Activated naive CD4-positive, alpha-beta T cell treated with anti-CD3 and anti-CD28 coated beads for 36 hours (primary cell): ENCODE measurements at regions not wholly inside any gene's neighbourhood (a gene's known extent, or its start where the extent isn't known, plus 50 kb on each side); places are given as distances from the start of the nearest gene placed in this dataset.
"Not testable (repeated sequence)": the region's sequence is repeated elsewhere in the genome, so short reads cannot be mapped to it uniquely, and the experiment has no call there.

ENCODE experiments used
- CTCF ChIA-PET: fragments of 350-600 bp; sonication (Branson Sonifier 250); formaldehyde crosslinking; loops from one replicate; lab custom pipeline; 2021; ENCODE audit warnings: antibody characterized with exemption; lab: Charles Lee
- DNase-seq: peaks from one replicate; pipeline ENCODE4 v3.0.0-alpha.2; 2020
- H3K27ac Mint-ChIP-seq: one replicate; pipeline ENCODE4 v1.8.0; 2021; ENCODE audit warnings: mild to moderate bottlenecking, mixed read lengths
- H3K27me3 Mint-ChIP-seq: one replicate; pipeline ENCODE4 v1.8.0; 2021; ENCODE audit warnings: low read depth, mixed read lengths
- H3K36me3 Mint-ChIP-seq: one replicate; pipeline ENCODE4 v1.8.0; 2021; ENCODE audit warnings: low read depth, mixed read lengths
- H3K4me1 Mint-ChIP-seq: one replicate; pipeline ENCODE4 v1.8.0; 2021; ENCODE audit warnings: low read depth, mixed read lengths
- H3K4me3 Mint-ChIP-seq: one replicate; pipeline ENCODE4 v1.8.0; 2021; ENCODE audit warnings: mild to moderate bottlenecking, moderate library complexity, mixed read lengths
- H3K9me3 Mint-ChIP-seq: one replicate; pipeline ENCODE4 v1.8.0; 2021; ENCODE audit warnings: mixed read lengths
- intact Hi-C: fragments of 100-400 bp; cut with micrococcal nuclease; formaldehyde crosslinking; loops from one replicate; pipeline ENCODE4 v1.15.1; 2023

- H3K27ac Mint-ChIP-seq = no peak overlapping the region
- no peak overlapping the region for H3K4me3 Mint-ChIP-seq
- no peak for DNase-seq
- no peaks in the 10 kb centered on the region for H3K4me1 Mint-ChIP-seq
- peaks cover 5% of the 10 kb centered on the region for H3K9me3 Mint-ChIP-seq
- intact Hi-C loops = no loop called here
- no peaks in the 10 kb centered on the region for H3K36me3 Mint-ChIP-seq
- H3K27me3 Mint-ChIP-seq = peaks cover 9% of the 10 kb centered on the region
- CTCF ChIA-PET = interaction anchor here (1.2 kb wide), 1 partner anchor 574 kb away, joined by 3 read pairs; no protein-coding TSS in a partner anchor
Observed at GRCh38 chr4:54386693-54387092, 157.6 kb downstream of the PDGFRA start.

GRCh38 chr4:54390670-54391069 lies 161.6 kb downstream of the PDGFRA start:
- Mint-ChIP-seq H3K4me1 (no peaks in the 10 kb centered on the region), H3K27ac (no peak overlapping the region), H3K4me3 (no peak overlapping the region), H3K36me3 (no peaks in the 10 kb centered on the region), H3K9me3 (peaks cover 5% of the 10 kb centered on the region), H3K27me3 (peaks cover 9% of the 10 kb centered on the region)
- DNase-seq = no peak
- intact Hi-C loops = no loop called here
- CTCF ChIA-PET = no interaction called here

DNA sequence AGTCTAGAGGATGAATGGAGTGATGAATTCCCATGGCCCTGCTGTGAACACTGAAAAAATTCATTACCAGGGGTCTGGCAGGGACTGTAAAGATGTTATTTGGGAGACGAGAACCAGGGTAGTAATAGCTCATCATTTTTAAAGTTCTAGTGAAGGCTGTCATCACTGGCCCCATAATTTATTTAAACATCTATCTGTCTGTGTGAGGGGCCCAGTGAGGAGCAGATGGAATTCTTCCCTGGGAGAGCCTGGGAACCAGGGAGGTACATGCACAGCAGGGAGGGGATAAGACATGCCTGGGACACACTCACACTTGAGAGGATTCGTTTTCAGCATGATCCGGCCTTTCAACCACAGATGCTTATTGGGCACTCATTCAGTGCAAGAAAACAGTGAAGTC lies 162.0 kb downstream of the PDGFRA start:
- peaks cover 5% of the 10 kb centered on the region for H3K9me3 Mint-ChIP-seq
- intact Hi-C loops = no loop called here
- H3K27ac Mint-ChIP-seq = no peak overlapping the region
- H3K27me3 Mint-ChIP-seq = peaks cover 9% of the 10 kb centered on the region
- H3K4me3 Mint-ChIP-seq = no peak overlapping the region
- CTCF ChIA-PET = no interaction called here
- no peaks in the 10 kb centered on the region for H3K36me3 Mint-ChIP-seq
- H3K4me1 Mint-ChIP-seq = no peaks in the 10 kb centered on the region
- DNase-seq = no peak

- CTCF ChIA-PET = no interaction called here
- Mint-ChIP-seq H3K4me1 (no peaks in the 10 kb centered on the region), H3K4me3 (no peak overlapping the region), H3K27ac (no peak overlapping the region), H3K36me3 (no peaks in the 10 kb centered on the region), H3K9me3 (peaks cover 5% of the 10 kb centered on the region), H3K27me3 (peaks cover 9% of the 10 kb centered on the region)
- intact Hi-C loops = no loop called here
- DNase-seq = no peak
Observed at GRCh38 chr4:54392479-54392878, 163.4 kb downstream of the PDGFRA start.

GRCh38 chr4:54393243-54393642 lies 164.2 kb downstream of the PDGFRA start:
- Mint-ChIP-seq H3K4me3 (no peak overlapping the region), H3K27me3 (peaks cover 5% of the 10 kb centered on the region), H3K4me1 (no peaks in the 10 kb centered on the region), H3K36me3 (no peaks in the 10 kb centered on the region), H3K27ac (no peak overlapping the region), H3K9me3 (peaks cover 5% of the 10 kb centered on the region)
- no peak for DNase-seq
- CTCF ChIA-PET = no interaction called here
- intact Hi-C loops = no loop called here

- Mint-ChIP-seq H3K4me1 (no peaks in the 10 kb centered on the region), H3K9me3 (no peaks in the 10 kb centered on the region), H3K27ac (no peak overlapping the region), H3K27me3 (peaks cover 5% of the 10 kb centered on the region), H3K4me3 (no peak overlapping the region), H3K36me3 (no peaks in the 10 kb centered on the region)
- no peak for DNase-seq
- intact Hi-C loops = no loop called here
- CTCF ChIA-PET = no interaction called here
Observed at GRCh38 chr4:54395013-54395527, 166.0 kb downstream of the PDGFRA start.

DNA sequence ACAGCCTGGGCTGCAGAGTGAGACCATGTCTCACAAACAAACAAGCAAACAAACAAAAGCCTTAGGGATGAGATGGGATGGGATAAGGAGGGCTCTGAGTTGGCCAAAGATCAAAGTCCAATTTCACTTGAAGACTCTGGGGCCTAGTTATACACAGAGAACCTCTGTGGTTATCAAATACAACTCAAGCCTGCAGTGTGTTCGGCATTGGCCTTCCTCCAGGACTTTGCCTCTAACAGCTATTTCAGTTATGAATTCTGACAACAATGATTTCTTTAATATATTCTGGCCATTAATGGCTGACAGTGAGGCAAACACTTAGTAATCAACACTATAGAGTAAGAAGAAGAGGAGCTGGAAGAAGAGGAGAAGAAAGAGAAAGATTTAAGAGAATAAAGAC lies 171.1 kb downstream of the PDGFRA start:
- no peak for DNase-seq
- no peaks in the 10 kb centered on the region for H3K9me3 Mint-ChIP-seq
- no peaks in the 10 kb centered on the region for H3K4me1 Mint-ChIP-seq
- no peak overlapping the region for H3K4me3 Mint-ChIP-seq
- H3K36me3 Mint-ChIP-seq = no peaks in the 10 kb centered on the region
- intact Hi-C loops = no loop called here
- peaks cover 3% of the 10 kb centered on the region for H3K27me3 Mint-ChIP-seq
- H3K27ac Mint-ChIP-seq = no peak overlapping the region
- CTCF ChIA-PET = no interaction called here

- H3K27ac Mint-ChIP-seq = no peak overlapping the region
Observed at GRCh38 chr4:54400802-54401201, 171.7 kb downstream of the PDGFRA start.

GRCh38 chr4:54402880-54403480 lies 173.9 kb downstream of the PDGFRA start:
- Mint-ChIP-seq H3K36me3 (no peaks in the 10 kb centered on the region), H3K4me3 (no peak overlapping the region), H3K9me3 (no peaks in the 10 kb centered on the region), H3K27me3 (peaks cover 8% of the 10 kb centered on the region), H3K27ac (no peak overlapping the region), H3K4me1 (no peaks in the 10 kb centered on the region)
- intact Hi-C loops = no loop called here
- CTCF ChIA-PET = interaction anchor here (0.6 kb wide), 1 partner anchor 259 kb away, joined by 6 read pairs; no protein-coding TSS in a partner anchor
- no peak for DNase-seq

More at GRCh38 chr4:54400802-54401201, 171.7 kb downstream of the PDGFRA start:
- Mint-ChIP-seq H3K27me3 (peaks cover 3% of the 10 kb centered on the region), H3K36me3 (no peaks in the 10 kb centered on the region), H3K9me3 (no peaks in the 10 kb centered on the region), H3K4me3 (no peak overlapping the region), H3K4me1 (no peaks in the 10 kb centered on the region)
- CTCF ChIA-PET = no interaction called here
- intact Hi-C loops = no loop called here
- DNase-seq = no peak

DNA sequence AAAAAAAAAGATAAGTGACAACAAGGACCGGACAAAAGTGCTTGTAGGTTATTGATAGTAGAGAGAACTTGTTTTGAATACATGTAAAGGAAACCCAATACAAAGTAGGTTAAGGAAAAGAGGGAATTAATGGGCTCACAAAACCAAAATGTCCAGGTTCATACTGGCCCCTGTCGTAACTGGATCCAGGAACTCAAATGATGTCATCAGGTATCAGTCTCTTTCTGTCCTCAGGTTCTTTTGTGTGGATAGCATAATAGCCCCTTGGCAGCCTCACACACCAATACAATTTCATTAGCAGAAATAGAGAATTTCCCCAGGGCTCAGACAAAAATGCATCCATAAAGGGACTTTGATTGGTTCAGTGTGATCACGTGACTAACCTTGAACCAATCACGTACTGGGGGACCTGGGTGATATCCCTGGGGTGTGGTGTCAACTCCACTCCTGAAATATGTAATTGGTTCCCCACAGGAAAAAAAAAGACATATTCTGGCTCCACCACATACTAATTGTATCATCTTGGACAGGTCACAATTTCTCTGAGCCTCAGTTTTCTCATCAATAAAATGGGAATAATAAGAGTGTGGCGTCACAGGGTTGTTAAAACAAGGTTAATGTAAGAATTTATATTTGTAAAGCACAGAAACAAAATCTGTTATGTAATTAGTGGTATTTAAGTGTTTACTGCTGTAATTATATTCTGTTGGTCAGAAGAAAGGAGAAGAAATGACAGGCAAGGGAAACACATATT lies 174.8 kb downstream of the PDGFRA start:
- Mint-ChIP-seq H3K4me1 (no peaks in the 10 kb centered on the region), H3K4me3 (no peak overlapping the region), H3K9me3 (no peaks in the 10 kb centered on the region), H3K27ac (no peak overlapping the region), H3K36me3 (no peaks in the 10 kb centered on the region), H3K27me3 (peaks cover 8% of the 10 kb centered on the region)
- intact Hi-C loops = no loop called here
- DNase-seq = no peak
- CTCF ChIA-PET = interaction anchor here (0.6 kb wide), 1 partner anchor 258 kb away, joined by 6 read pairs; no protein-coding TSS in a partner anchor

- H3K9me3 Mint-ChIP-seq, intact Hi-C loops, H3K27ac Mint-ChIP-seq, H3K27me3 Mint-ChIP-seq, H3K36me3 Mint-ChIP-seq, H3K4me3 Mint-ChIP-seq, CTCF ChIA-PET, H3K4me1 Mint-ChIP-seq, DNase-seq: not testable (repeated sequence)
Observed at GRCh38 chr4:54409270-54409817, 180.3 kb downstream of the PDGFRA start.

GRCh38 chr4:54414545-54414944 lies 185.5 kb downstream of the PDGFRA start:
- peaks cover 2% of the 10 kb centered on the region for H3K27me3 Mint-ChIP-seq
- no peak overlapping the region for H3K4me3 Mint-ChIP-seq
- H3K4me1 Mint-ChIP-seq = no peaks in the 10 kb centered on the region
- no peak for DNase-seq
- intact Hi-C loops = no loop called here
- H3K9me3 Mint-ChIP-seq = no peaks in the 10 kb centered on the region
- no peaks in the 10 kb centered on the region for H3K36me3 Mint-ChIP-seq
- CTCF ChIA-PET = no interaction called here
- H3K27ac Mint-ChIP-seq = no peak overlapping the region
